ENCODE measurements at regions not wholly inside any gene's neighbourhood (a gene's known extent, or its start where the extent isn't known, plus 50 kb on each side); places are given as distances from the start of the nearest gene placed in this dataset.
"Not testable (repeated sequence)": the region's sequence is repeated elsewhere in the genome, so short reads cannot be mapped to it uniquely, and the experiment has no call there.

GRCh38 chr7:86411814-86412213 lies 231.9 kb upstream of the GRM3 start:
- H3K4me1 ChIP-seq (ENCODE audit: insufficient read depth, low read length, poor library complexity, severe bottlenecking): no peaks in the 10 kb centered on the region
- H3K9me3 ChIP-seq (ENCODE audit: insufficient read depth, low read depth, low read length): no peaks in the 10 kb centered on the region
- H3F3A ChIP-seq (ENCODE audit: low read depth): no peaks in the 10 kb centered on the region
- no peaks in the 10 kb centered on the region for H3K36me3 ChIP-seq (ENCODE audit: insufficient read depth, low read length)
- no peak for TF ChIP-seq EZH2phosphoT487 (IDR thresholded peaks at IDR 0.05; ENCODE audit: borderline replicate concordance)
- no peak for TF ChIP-seq CTCF (conservative IDR thresholded peaks at IDR 0.05; ENCODE audit: low read length)
- no peaks in the 10 kb centered on the region for H4K20me1 ChIP-seq (ENCODE audit: insufficient read depth, low read length, poor library complexity, severe bottlenecking)
- no peak overlapping the region for H3K4me2 ChIP-seq (ENCODE audit: low read depth, low read length, poor library complexity, severe bottlenecking)
- no peaks in the 10 kb centered on the region for H3K79me2 ChIP-seq (ENCODE audit: insufficient read depth, low read length)
- H3K9me2 ChIP-seq (replicated peaks; ENCODE audit: low read depth, low read length): no peaks in the 10 kb centered on the region
- no peak overlapping the region for H2AFZ ChIP-seq (ENCODE audit: low read length)
- H3K9ac ChIP-seq (ENCODE audit: low read depth, low read length, poor library complexity, severe bottlenecking): no peak overlapping the region
- no peak overlapping the region for H3K4me3 ChIP-seq (ENCODE audit: low read length, poor library complexity, severe bottlenecking)
- no peaks in the 10 kb centered on the region for H3K27me3 ChIP-seq (ENCODE audit: insufficient read depth, low read length, poor library complexity, severe bottlenecking)

GRCh38 chr7:86407291-86407690 lies 236.4 kb upstream of the GRM3 start:
- H3K27me3 ChIP-seq (ENCODE audit: insufficient read depth, low read length, poor library complexity, severe bottlenecking): no peaks in the 10 kb centered on the region
- no peaks in the 10 kb centered on the region for H3K4me1 ChIP-seq (ENCODE audit: insufficient read depth, low read length, poor library complexity, severe bottlenecking)
- no peaks in the 10 kb centered on the region for H3K36me3 ChIP-seq (ENCODE audit: insufficient read depth, low read length)
- no peaks in the 10 kb centered on the region for H3K79me2 ChIP-seq (ENCODE audit: insufficient read depth, low read length)
- no peaks in the 10 kb centered on the region for H3K9me3 ChIP-seq (ENCODE audit: insufficient read depth, low read depth, low read length)
- H3K4me2 ChIP-seq (ENCODE audit: low read depth, low read length, poor library complexity, severe bottlenecking): no peak overlapping the region
- no peak overlapping the region for H3K9ac ChIP-seq (ENCODE audit: low read depth, low read length, poor library complexity, severe bottlenecking)
- no peak overlapping the region for H3K4me3 ChIP-seq (ENCODE audit: low read length, poor library complexity, severe bottlenecking)
- H3K9me2 ChIP-seq (replicated peaks; ENCODE audit: low read depth, low read length): no peaks in the 10 kb centered on the region
- no peaks in the 10 kb centered on the region for H3F3A ChIP-seq (ENCODE audit: low read depth)
- no peaks in the 10 kb centered on the region for H4K20me1 ChIP-seq (ENCODE audit: insufficient read depth, low read length, poor library complexity, severe bottlenecking)
- no peak overlapping the region for H2AFZ ChIP-seq (ENCODE audit: low read length)
- TF ChIP-seq EZH2phosphoT487 (IDR thresholded peaks at IDR 0.05; ENCODE audit: borderline replicate concordance) (no peak), CTCF (conservative IDR thresholded peaks at IDR 0.05; ENCODE audit: low read length) (no peak)

- no peak overlapping the region for H3K9ac ChIP-seq (ENCODE audit: low read depth, low read length, poor library complexity, severe bottlenecking)
- H4K20me1 ChIP-seq (ENCODE audit: insufficient read depth, low read length, poor library complexity, severe bottlenecking): no peaks in the 10 kb centered on the region
- H3F3A ChIP-seq (ENCODE audit: low read depth): no peaks in the 10 kb centered on the region
- no peaks in the 10 kb centered on the region for H3K9me2 ChIP-seq (replicated peaks; ENCODE audit: low read depth, low read length)
- no peaks in the 10 kb centered on the region for H3K4me1 ChIP-seq (ENCODE audit: insufficient read depth, low read length, poor library complexity, severe bottlenecking)
- no peak overlapping the region for H3K4me2 ChIP-seq (ENCODE audit: low read depth, low read length, poor library complexity, severe bottlenecking)
- no peak for TF ChIP-seq EZH2phosphoT487 (IDR thresholded peaks at IDR 0.05; ENCODE audit: borderline replicate concordance)
- TF ChIP-seq CTCF (conservative IDR thresholded peaks at IDR 0.05; ENCODE audit: low read length): no peak
- no peaks in the 10 kb centered on the region for H3K36me3 ChIP-seq (ENCODE audit: insufficient read depth, low read length)
- H3K4me3 ChIP-seq (ENCODE audit: low read length, poor library complexity, severe bottlenecking): no peak overlapping the region
- no peak overlapping the region for H2AFZ ChIP-seq (ENCODE audit: low read length)
- H3K9me3 ChIP-seq (ENCODE audit: insufficient read depth, low read depth, low read length): no peaks in the 10 kb centered on the region
- H3K27me3 ChIP-seq (ENCODE audit: insufficient read depth, low read length, poor library complexity, severe bottlenecking): no peaks in the 10 kb centered on the region
- H3K79me2 ChIP-seq (ENCODE audit: insufficient read depth, low read length): no peaks in the 10 kb centered on the region
These were observed 251.9 kb upstream of the GRM3 start for GRCh38 chr7:86391813-86392212.

GRCh38 chr7:86375602-86376001 lies 268.1 kb upstream of the GRM3 start:
- not testable (repeated sequence) for H3K9me2 ChIP-seq (replicated peaks; ENCODE audit: low read depth, low read length); H3F3A ChIP-seq (ENCODE audit: low read depth); H3K9ac ChIP-seq (ENCODE audit: low read depth, low read length, poor library complexity, severe bottlenecking); H3K36me3 ChIP-seq (ENCODE audit: insufficient read depth, low read length); H3K9me3 ChIP-seq (ENCODE audit: insufficient read depth, low read depth, low read length); H3K79me2 ChIP-seq (ENCODE audit: insufficient read depth, low read length); H3K4me3 ChIP-seq (ENCODE audit: low read length, poor library complexity, severe bottlenecking); H3K27me3 ChIP-seq (ENCODE audit: insufficient read depth, low read length, poor library complexity, severe bottlenecking); H4K20me1 ChIP-seq (ENCODE audit: insufficient read depth, low read length, poor library complexity, severe bottlenecking); H2AFZ ChIP-seq (ENCODE audit: low read length); H3K4me2 ChIP-seq (ENCODE audit: low read depth, low read length, poor library complexity, severe bottlenecking); H3K4me1 ChIP-seq (ENCODE audit: insufficient read depth, low read length, poor library complexity, severe bottlenecking)

Measured in Loucy (cell line).